Activated T-cell treated with anti-CD3 and anti-CD28 coated beads, Interleukin-2, amount 50 U/mL, for 72 hours (primary cell): ENCODE measurements at regions not wholly inside any gene's neighbourhood (a gene's known extent, or its start where the extent isn't known, plus 50 kb on each side); places are given as distances from the start of the nearest gene placed in this dataset.

Experiments
- ATAC-seq, 2 donors: fragments of 150-1000 bp; cut with Tn5 transposase; replicated peaks in 1 of 2; 2 replicates each; pipeline ENCODE4 v1.10.0; 2021; ENCODE audit warnings: moderate library complexity in 2 of 2, mild to moderate bottlenecking in 1 of 2
- DNase-seq, 2 donors: peaks; one replicate each; pipeline ENCODE4 v3.0.0; 2021 to 2022; ENCODE audit warnings: mixed read lengths in 1 of 2
- H3K27ac Mint-ChIP-seq: one replicate; pipeline ENCODE4 v1.8.0; 2022; ENCODE audit warnings: mild to moderate bottlenecking, moderate library complexity, mixed read lengths
- H3K27me3 Mint-ChIP-seq: one replicate; pipeline ENCODE4 v1.8.0; 2022; ENCODE audit warnings: low read depth, mixed read lengths
- H3K36me3 Mint-ChIP-seq, 2 donors: one replicate each; pipeline ENCODE4 v1.8.0; 2022; ENCODE audit warnings: mixed read lengths in 2 of 2, mild to moderate bottlenecking in 1 of 2; ENCODE audit not compliant: insufficient read depth in 2 of 2
- H3K4me1 Mint-ChIP-seq: one replicate; pipeline ENCODE4 v1.8.0; 2022; ENCODE audit warnings: low read depth, mixed read lengths
- H3K4me3 Mint-ChIP-seq, 2 donors: one replicate each; pipeline ENCODE4 v1.8.0; 2022; ENCODE audit warnings: mild to moderate bottlenecking in 2 of 2, mixed read lengths in 2 of 2, moderate library complexity in 2 of 2
- H3K9me3 Mint-ChIP-seq, 2 donors: one replicate each; pipeline ENCODE4 v1.8.0; 2022; ENCODE audit warnings: mixed read lengths in 2 of 2

- Mint-ChIP-seq H3K27me3 (peaks cover 6% of the 10 kb centered on the region), H3K9me3 (no peaks in the 10 kb centered on the region), H3K36me3 (peaks cover 0 to 1% of the 10 kb centered on the region in 2 donors), H3K4me3 (no peak overlapping the region), H3K4me1 (no peaks in the 10 kb centered on the region), H3K27ac (no peak overlapping the region)
- ATAC-seq (no peak), DNase-seq (no peak)
Observed at GRCh38 chr18:57299931-57300330, 52.4 kb upstream of the ST8SIA3 start.

GRCh38 chr18:57301573-57302559 is 50.5 kb upstream of the ST8SIA3 start:
- no peaks in the 10 kb centered on the region for H3K9me3 Mint-ChIP-seq
- peaks cover 6% of the 10 kb centered on the region for H3K27me3 Mint-ChIP-seq
- H3K36me3 Mint-ChIP-seq = peaks cover 0 to 1% of the 10 kb centered on the region in 2 donors
- ATAC-seq (no peak), DNase-seq (no peak)
- no peaks in the 10 kb centered on the region for H3K4me1 Mint-ChIP-seq
- H3K27ac Mint-ChIP-seq = no peak overlapping the region
- H3K4me3 Mint-ChIP-seq = no peak overlapping the region
